Neural progenitor cell (in vitro differentiated cells): ENCODE measurements at regions not wholly inside any gene's neighbourhood (a gene's known extent, or its start where the extent isn't known, plus 50 kb on each side); places are given as distances from the start of the nearest gene placed in this dataset.

ENCODE experiments used
- EZH2 ChIP-seq: fragments of 200-600 bp; sonication (generic); IDR thresholded peaks from 2 replicates; pipeline ENCODE4 v1.6.1; 2017; ENCODE audit warnings: antibody characterized with exemption, mild to moderate bottlenecking, moderate library complexity
- TF ChIP-seq, protein P1 (sequence below): fragments of 200-600 bp; sonication (generic); IDR thresholded peaks from 2 replicates; pipeline ENCODE4 v1.5.1; 2017; ENCODE audit warnings: antibody characterized with exemption, mild to moderate bottlenecking

DNA sequence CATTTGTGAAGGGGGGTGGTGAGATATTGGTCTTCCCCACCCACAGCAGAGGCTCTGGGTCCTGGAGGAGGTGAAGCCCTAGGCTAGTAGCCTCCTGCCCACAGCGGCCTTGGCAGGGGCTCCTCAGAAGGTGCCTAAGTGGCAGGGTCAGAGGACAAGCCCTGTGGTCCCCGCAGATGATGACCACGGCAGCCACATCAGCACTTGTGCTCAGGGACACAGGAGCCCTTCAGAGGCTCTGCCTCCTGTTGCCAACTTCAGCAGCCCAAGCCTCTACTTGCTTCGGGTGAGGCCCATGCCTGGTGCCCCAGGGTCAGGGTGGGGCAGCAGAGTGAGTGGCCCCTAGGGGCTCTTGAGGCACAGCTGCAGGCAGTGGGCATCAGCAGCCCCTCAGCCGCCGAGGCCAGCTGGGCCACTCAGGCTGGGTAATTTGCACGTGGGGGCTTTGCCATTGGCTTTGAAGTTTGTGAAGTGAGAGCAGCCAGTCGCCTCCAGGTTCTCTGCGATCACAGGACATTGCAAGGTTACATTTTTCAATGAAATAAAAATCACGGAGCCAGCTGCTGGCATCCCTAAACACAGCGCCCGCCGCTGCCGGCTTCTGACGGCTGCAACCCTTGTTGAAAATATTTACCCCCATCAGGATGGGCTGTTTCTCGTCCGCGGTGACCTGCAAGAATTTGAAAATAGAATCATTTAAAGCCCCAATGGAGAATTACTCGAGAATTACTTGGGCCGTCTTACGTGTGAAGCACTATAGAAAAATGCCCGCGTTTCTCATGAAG lies 108.5 kb downstream of the HMX1 start:
- TF ChIP-seq, protein P1, sequence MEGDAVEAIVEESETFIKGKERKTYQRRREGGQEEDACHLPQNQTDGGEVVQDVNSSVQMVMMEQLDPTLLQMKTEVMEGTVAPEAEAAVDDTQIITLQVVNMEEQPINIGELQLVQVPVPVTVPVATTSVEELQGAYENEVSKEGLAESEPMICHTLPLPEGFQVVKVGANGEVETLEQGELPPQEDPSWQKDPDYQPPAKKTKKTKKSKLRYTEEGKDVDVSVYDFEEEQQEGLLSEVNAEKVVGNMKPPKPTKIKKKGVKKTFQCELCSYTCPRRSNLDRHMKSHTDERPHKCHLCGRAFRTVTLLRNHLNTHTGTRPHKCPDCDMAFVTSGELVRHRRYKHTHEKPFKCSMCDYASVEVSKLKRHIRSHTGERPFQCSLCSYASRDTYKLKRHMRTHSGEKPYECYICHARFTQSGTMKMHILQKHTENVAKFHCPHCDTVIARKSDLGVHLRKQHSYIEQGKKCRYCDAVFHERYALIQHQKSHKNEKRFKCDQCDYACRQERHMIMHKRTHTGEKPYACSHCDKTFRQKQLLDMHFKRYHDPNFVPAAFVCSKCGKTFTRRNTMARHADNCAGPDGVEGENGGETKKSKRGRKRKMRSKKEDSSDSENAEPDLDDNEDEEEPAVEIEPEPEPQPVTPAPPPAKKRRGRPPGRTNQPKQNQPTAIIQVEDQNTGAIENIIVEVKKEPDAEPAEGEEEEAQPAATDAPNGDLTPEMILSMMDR = no peak
- no peak for TF ChIP-seq EZH2
